PFSK-1 (cell line): ENCODE measurements at regions not wholly inside any gene's neighbourhood (a gene's known extent, or its start where the extent isn't known, plus 50 kb on each side); places are given as distances from the start of the nearest gene placed in this dataset.

Experiments
- FOXP2 ChIP-seq: optimal IDR thresholded peaks from 2 replicates; pipeline ENCODE3; 2011; ENCODE audit warnings: borderline replicate concordance, control low read depth, inconsistent platforms; ENCODE audit not compliant: insufficient read depth; ENCODE audit errors: extremely low read length, extremely low read depth
- POLR2AphosphoS5 ChIP-seq: IDR thresholded peaks from 2 replicates; pipeline ENCODE4 v1.6.1; 2012; ENCODE audit warnings: low read depth, mild to moderate bottlenecking, control low read depth, low read length, moderate library complexity
- REST ChIP-seq, 2 experiments: IDR thresholded peaks; 2 replicates each; pipeline versions ENCODE4 v1.6.1 to v1.8.0; 2011 to 2012; ENCODE audit warnings: low read depth in 2 of 2, low read length in 2 of 2, control low read depth in 1 of 2, inconsistent platforms in 1 of 2, mild to moderate bottlenecking in 1 of 2, moderate library complexity in 1 of 2; ENCODE audit not compliant: insufficient read depth in 1 of 2
- SIN3A ChIP-seq: IDR thresholded peaks from 2 replicates; pipeline ENCODE4 v1.6.1; 2012; ENCODE audit warnings: mild to moderate bottlenecking, low read length, moderate library complexity, borderline replicate concordance; ENCODE audit not compliant: insufficient read depth
- TAF1 ChIP-seq: IDR thresholded peaks from 2 replicates; pipeline ENCODE4 v1.6.1; 2012; ENCODE audit warnings: low read length, control low read depth, borderline replicate concordance; ENCODE audit not compliant: insufficient read depth

DNA sequence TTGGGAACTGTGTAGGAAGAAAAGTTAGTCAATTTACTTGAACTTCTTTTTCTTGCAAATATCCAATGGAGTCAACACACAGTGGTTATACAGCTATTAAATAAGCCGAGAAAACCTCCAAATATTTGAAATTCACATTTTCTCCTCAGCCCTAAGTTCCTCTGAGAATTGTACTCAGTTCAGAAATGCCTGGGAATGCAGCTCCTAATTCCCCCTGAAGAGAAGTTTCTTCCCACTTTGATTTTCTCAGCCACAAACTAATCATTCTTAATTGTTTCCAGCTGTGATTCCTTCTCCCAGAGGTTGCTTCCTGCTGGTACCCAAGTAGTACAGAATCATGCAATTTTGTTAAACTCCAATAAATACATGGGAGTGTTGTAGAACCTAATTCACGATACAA is 246.1 kb upstream of the MIR17HG start:
- TF ChIP-seq FOXP2, result no peak
- TF ChIP-seq TAF1, result no peak
- TF ChIP-seq SIN3A, result no peak
- TF ChIP-seq POLR2AphosphoS5, result no peak
- TF ChIP-seq REST (IDR thresholded peaks at IDR 0.05; ENCODE audit: insufficient read depth in 1 of 2, low read depth in 2 of 2, low read length in 2 of 2), result no peak

GRCh38 chr13:91105270-91105669 is 242.2 kb upstream of the MIR17HG start:
- TF ChIP-seq SIN3A (no peak), POLR2AphosphoS5 (no peak), REST (IDR thresholded peaks at IDR 0.05; ENCODE audit: insufficient read depth in 1 of 2, low read depth in 2 of 2, low read length in 2 of 2) (no peak), FOXP2 (no peak), TAF1 (no peak)

- TF ChIP-seq FOXP2 (no peak), SIN3A (no peak), POLR2AphosphoS5 (no peak), REST (IDR thresholded peaks at IDR 0.05; ENCODE audit: insufficient read depth in 1 of 2, low read depth in 2 of 2, low read length in 2 of 2) (no peak), TAF1 (no peak)
These were observed 240.9 kb upstream of the MIR17HG start for GRCh38 chr13:91106565-91106964.

- TF ChIP-seq TAF1, result no peak
- TF ChIP-seq FOXP2, result no peak
- TF ChIP-seq REST (IDR thresholded peaks at IDR 0.05; ENCODE audit: insufficient read depth in 1 of 2, low read depth in 2 of 2, low read length in 2 of 2), result no peak
- TF ChIP-seq SIN3A, result no peak
- no peak for TF ChIP-seq POLR2AphosphoS5
These were observed 239.2 kb upstream of the MIR17HG start for GRCh38 chr13:91108315-91108714.
